K562 (cell line): ENCODE measurements at regions not wholly inside any gene's neighbourhood (a gene's known extent, or its start where the extent isn't known, plus 50 kb on each side); places are given as distances from the start of the nearest gene placed in this dataset.

Source experiments
- ATAC-seq: fragments of 200-7000 bp; cut with Tn5 transposase; 3 replicates; pipeline ENCODE4 v1.9.1; 2020; ENCODE audit warnings: moderate library complexity
- BruUV-seq: library from RNA; stranded (reverse); fragments of 400-500 nt; replicated peaks from 2 replicates; lab custom pipeline; 2021; lab: Mats Ljungman, UMichigan
- CTCF ChIA-PET: fragments of 300-600 bp; formaldehyde crosslinking; extraction: SDS; loops from one replicate; lab custom pipeline; 2021; ENCODE audit warnings: low intra/inter-chr PET ratio; lab: Yijun Ruan, JAX
- POLR2A ChIA-PET: fragments of 300-600, 350-650 bp; sonication (Branson Sonifier 250); formaldehyde crosslinking; extraction: SDS; loops from one replicate; lab custom pipeline; 2021; ENCODE audit warnings: antibody characterized with exemption, inconsistent platforms; lab: Yijun Ruan, JAX
- DNase-seq, 4 experiments: peaks; one replicate each; pipeline versions ENCODE4 v3.0.0 to v3.0.0-alpha.2; 2011 to 2018; ENCODE audit warnings: low spot score in 3 of 4, mixed read lengths in 3 of 4; ENCODE audit errors: extremely low read depth in 1 of 4
- FAIRE-seq: peaks from 2 replicates; lab custom pipeline; 2011; peaks lifted over from hg19 to GRCh38; lab: Jason Lieb, UNC
- H2AFZ ChIP-seq: 2 replicates; pipeline ENCODE4 v1.6.0; 2011; ENCODE audit warnings: low read depth, low read length, control low read depth, inconsistent platforms
- H3K27ac ChIP-seq: fragments of 200-600 bp; 3 replicates; pipeline ENCODE4 v1.8.0; 2011; ENCODE audit warnings: low read depth, mild to moderate bottlenecking, control low read depth, inconsistent platforms, low read length, moderate library complexity, mixed read lengths; ENCODE audit errors: extremely low read depth
- H3K27me3 ChIP-seq, 2 experiments: fragments of 300-600 bp in 1 of 2; 2 replicates in 1 of 2; 3 replicates in 1 of 2; pipeline versions ENCODE4 v1.6.0 to v1.8.0; 2011; ENCODE audit warnings: inconsistent platforms in 2 of 2, low read length in 2 of 2, mild to moderate bottlenecking in 1 of 2, mixed read lengths in 1 of 2, moderate library complexity in 1 of 2; ENCODE audit not compliant: control insufficient read depth in 2 of 2, insufficient read depth in 2 of 2
- H3K36me3 ChIP-seq: fragments of 300-600 bp; 3 replicates; pipeline ENCODE4 v1.8.0; 2011; ENCODE audit warnings: mild to moderate bottlenecking, low read length, inconsistent platforms; ENCODE audit not compliant: control insufficient read depth, insufficient read depth
- H3K4me1 ChIP-seq, 2 experiments: fragments of 200-600 bp in 1 of 2; replicated peaks in 1 of 2; 2 replicates in 1 of 2; 3 replicates in 1 of 2; pipeline versions ENCODE4 v1.5.1 to v1.8.0; 2011; ENCODE audit warnings: inconsistent platforms in 2 of 2, low read length in 2 of 2, mild to moderate bottlenecking in 1 of 2, mixed read lengths in 1 of 2, moderate library complexity in 1 of 2; ENCODE audit not compliant: control insufficient read depth in 2 of 2, insufficient read depth in 2 of 2
- H3K4me2 ChIP-seq: 2 replicates; pipeline ENCODE4 v1.6.1; 2011; ENCODE audit warnings: low read length, control low read depth, inconsistent platforms, mixed read lengths; ENCODE audit not compliant: insufficient read depth
- H3K4me3 ChIP-seq: fragments of 200-600 bp; sonication (generic), shearing (Covaris generic); 2 replicates; pipeline ENCODE4 v1.5.1; 2016; ENCODE audit warnings: control low read depth, inconsistent platforms
- H3K79me2 ChIP-seq: fragments of 200-600 bp; 3 replicates; pipeline ENCODE4 v1.8.0; 2011; ENCODE audit warnings: low read length, inconsistent platforms; ENCODE audit not compliant: control insufficient read depth, insufficient read depth
- H3K9ac ChIP-seq, 2 experiments: 2 replicates each; pipeline versions ENCODE4 v1.6.0 to v1.6.1; 2011; ENCODE audit warnings: low read depth in 2 of 2, low read length in 2 of 2, control low read depth in 1 of 2, inconsistent platforms in 1 of 2, mild to moderate bottlenecking in 1 of 2, mixed read lengths in 1 of 2; ENCODE audit not compliant: insufficient read depth in 1 of 2
- H3K9me1 ChIP-seq: one replicate; pipeline ENCODE4 v1.6.0; 2011; ENCODE audit warnings: inconsistent platforms, mild to moderate bottlenecking, low read length, moderate library complexity; ENCODE audit not compliant: control insufficient read depth, insufficient read depth
- H3K9me3 ChIP-seq: replicated peaks from 2 replicates; pipeline ENCODE4 v1.5.1; 2011; ENCODE audit warnings: low read depth, low read length, inconsistent platforms; ENCODE audit not compliant: control insufficient read depth, insufficient read depth
- H4K20me1 ChIP-seq: replicated peaks from 2 replicates; pipeline ENCODE4 v1.6.1; 2011; ENCODE audit warnings: low read length, inconsistent platforms, mixed read lengths; ENCODE audit not compliant: control insufficient read depth, insufficient read depth
- ATF2 ChIP-seq: sonication (generic); formaldehyde crosslinking; IDR thresholded peaks from 2 replicates; pipeline ENCODE4 v1.8.1; 2022; ENCODE audit warnings: missing genetic modification reagents
- CREB3 ChIP-seq: fragments of 450-650 bp; conservative IDR thresholded peaks from 2 replicates; pipeline ENCODE4 v1.6.1; 2016; ENCODE audit warnings: missing genetic modification characterization, low read depth, mild to moderate bottlenecking, missing compliant biosample characterization, moderate library complexity
- CREM ChIP-seq: IDR thresholded peaks from 2 replicates; pipeline ENCODE4 v1.6.1; 2014; ENCODE audit warnings: antibody characterized with exemption, low read depth
- EGR1 ChIP-seq: fragments of 450-650 bp; conservative IDR thresholded peaks from 2 replicates; pipeline ENCODE4 v1.6.1; 2017; ENCODE audit warnings: mild to moderate bottlenecking
- HCFC1 ChIP-seq: IDR thresholded peaks from 2 replicates; pipeline ENCODE4 v1.6.1; 2012; ENCODE audit warnings: low read depth, low read length, improper control_type of control experiment
- HES1 ChIP-seq: fragments of 450-650 bp; IDR thresholded peaks from 2 replicates; pipeline ENCODE4 v1.6.1; 2016; ENCODE audit warnings: low read depth, mild to moderate bottlenecking, moderate library complexity
- KLF13 ChIP-seq: fragments of 450-650 bp; IDR thresholded peaks from 2 replicates; pipeline ENCODE4 v1.6.1; 2016; ENCODE audit warnings: missing genetic modification characterization, low read depth, mild to moderate bottlenecking, missing compliant biosample characterization, moderate library complexity, borderline replicate concordance
- MAFK ChIP-seq: IDR thresholded peaks from 2 replicates; pipeline ENCODE4 v1.6.1; 2011; ENCODE audit warnings: low read length, improper control_type of control experiment
- MIER1 ChIP-seq: fragments of 450-650 bp; IDR thresholded peaks from 2 replicates; pipeline ENCODE4 v1.6.1; 2016; ENCODE audit warnings: antibody characterized with exemption, mild to moderate bottlenecking, low read depth
- PRMT5 ChIP-seq: sonication (generic); formaldehyde crosslinking; IDR thresholded peaks from 2 replicates; pipeline ENCODE4 v1.5.0; 2020; ENCODE audit warnings: missing genetic modification reagents
- SMARCC2 ChIP-seq: fragments of 450-650 bp; IDR thresholded peaks from 2 replicates; pipeline ENCODE4 v1.6.1; 2017; ENCODE audit warnings: antibody characterized with exemption, moderate library complexity, mild to moderate bottlenecking, low read depth
- ZBTB9 ChIP-seq: fragments of 450-650 bp; formaldehyde crosslinking; IDR thresholded peaks from 2 replicates; pipeline ENCODE4 v1.4.0; 2020; ENCODE audit warnings: mild to moderate bottlenecking, moderate library complexity
- ZFP1 ChIP-seq: fragments of 450-650 bp; formaldehyde crosslinking; IDR thresholded peaks from 2 replicates; pipeline ENCODE4 v1.4.0; 2020; ENCODE audit warnings: mild to moderate bottlenecking, mixed read lengths
- ZNF184 ChIP-seq: sonication (generic); formaldehyde crosslinking; IDR thresholded peaks from 2 replicates; pipeline ENCODE4 v1.5.0; 2020; ENCODE audit warnings: missing genetic modification reagents
- ZNF445 ChIP-seq: fragments of 250-450 bp; sonication (Bioruptor Pico); IDR thresholded peaks from 2 replicates; pipeline ENCODE4 v1.4.0; 2020; ENCODE audit warnings: low read depth, mild to moderate bottlenecking, moderate library complexity
- ZNF77 ChIP-seq: fragments of 250-450 bp; sonication (Bioruptor Pico); IDR thresholded peaks from 2 replicates; pipeline ENCODE4 v1.5.0; 2020
- WGBS: fragments of 100-300 bp; shearing (Covaris generic); methylation state at CpG from one replicate; pipeline ENCODE4 v1.1.6; 2016; ENCODE audit warnings: low coverage, mixed read lengths; ENCODE audit not compliant: insufficient coverage; ENCODE audit errors: missing lambda C conversion rate; 5-methylcytosine and 5-hydroxymethylcytosine counted together
- in situ Hi-C: fragments of 300-500 bp; cut with MboI; formaldehyde crosslinking; loops from 4 replicates; pipeline ENCODE4 v1.15.0; 2018; ENCODE audit warnings: inconsistent platforms, mixed read lengths
- intact Hi-C: fragments of 100-400 bp; cut with micrococcal nuclease; formaldehyde crosslinking; loops from 2 replicates; pipeline ENCODE4 v1.14.2; 2022

GRCh38 chr12:34343345-34343744 is 321.0 kb downstream of the ALG10 start:
- no peak for FAIRE-seq
- no peaks in the 10 kb centered on the region for H3K9me3 ChIP-seq
- no peak overlapping the region for H2AFZ ChIP-seq
- ATAC-seq = no peak
- H3K9ac ChIP-seq = no peak overlapping the region
- ChIA-PET POLR2A (no interaction called here), CTCF (no interaction called here)
- no peaks in the 10 kb centered on the region for H4K20me1 ChIP-seq
- in situ Hi-C loops (no loop called here), intact Hi-C loops (loop anchor here (10.0 kb wide), 1 partner anchor 219 kb away; no protein-coding TSS in a partner anchor)
- no TSS peak for BruUV-seq
- no peaks in the 10 kb centered on the region; the same call in 2 of the 3 replicates for H3K79me2 ChIP-seq
- H3K4me1 ChIP-seq = peaks cover 14 to 100% of the 10 kb centered on the region in 2 experiments; a peak in 4 of 5 replicates
- H3K4me3 ChIP-seq = no peak overlapping the region
- no peak overlapping the region for H3K4me2 ChIP-seq
- H3K27me3 ChIP-seq = peaks cover 2 to 22% of the 10 kb centered on the region in 2 experiments; a peak in 4 of 5 replicates
- no peak for DNase-seq
- TF ChIP-seq CREB3 (tag) (no peak), CREM (no peak), ATF2 (CRISPR knock-in tag) (no peak), HES1 (no peak), SMARCC2 (no peak), MIER1 (no peak), EGR1 (no peak), KLF13 (tag) (no peak), ZNF77 (CRISPR knock-in tag) (no peak), MAFK (no peak), ZNF445 (CRISPR knock-in tag) (no peak), PRMT5 (CRISPR knock-in tag) (no peak), ZBTB9 (CRISPR knock-in tag) (no peak), HCFC1 (no peak), ZNF184 (no peak), ZFP1 (no peak)
- no peaks in the 10 kb centered on the region for H3K36me3 ChIP-seq
- 72% methylated on average over 17 of the region's 22 CpGs for WGBS
- no peaks in the 10 kb centered on the region for H3K9me1 ChIP-seq
- no peak overlapping the region for H3K27ac ChIP-seq
